NCI-H2196 treated with DMSO at 0.1 percent for 48 hours (cell line): ENCODE measurements at regions not wholly inside any gene's neighbourhood (a gene's known extent, or its start where the extent isn't known, plus 50 kb on each side); places are given as distances from the start of the nearest gene placed in this dataset.

Source experiments
- DNase-seq: peaks from one replicate; lab custom pipeline; 2025; ENCODE audit not compliant: unreplicated experiment; lab: John Stamatoyannopoulos, UW

GRCh38 chr10:35768731-35769130 lies 126.6 kb upstream of the FZD8 start:
- no peak for DNase-seq

GRCh38 chr10:35768011-35768410 lies 125.9 kb upstream of the FZD8 start:
- DNase-seq: no peak

- DNase-seq: no peak
Observed at GRCh38 chr10:35765996-35766395, 123.9 kb upstream of the FZD8 start.

- no peak for DNase-seq
Observed at GRCh38 chr10:35765066-35765527, 123.0 kb upstream of the FZD8 start.

- no peak for DNase-seq
Observed at GRCh38 chr10:35762311-35763030, 120.4 kb upstream of the FZD8 start.

- DNase-seq: no peak
Observed at GRCh38 chr10:35758076-35758475, 116.0 kb upstream of the FZD8 start.

GRCh38 chr10:35754519-35754918 lies 112.4 kb upstream of the FZD8 start:
- no peak for DNase-seq

- no peak for DNase-seq
Observed at GRCh38 chr10:35752469-35753461, 110.7 kb upstream of the FZD8 start.

- no peak for DNase-seq
Observed at GRCh38 chr10:35751347-35751746, 109.3 kb upstream of the FZD8 start.

GRCh38 chr10:35749230-35749629 lies 107.1 kb upstream of the FZD8 start:
- DNase-seq: no peak

- no peak for DNase-seq
Observed at GRCh38 chr10:35745617-35746403, 103.7 kb upstream of the FZD8 start.

GRCh38 chr10:35743851-35744250 lies 101.8 kb upstream of the FZD8 start:
- no peak for DNase-seq

- DNase-seq: no peak
Observed at GRCh38 chr10:35743351-35743750, 101.3 kb upstream of the FZD8 start.

GRCh38 chr10:35739998-35740397 lies 97.9 kb upstream of the FZD8 start:
- no peak for DNase-seq

GRCh38 chr10:35735412-35735811 lies 93.3 kb upstream of the FZD8 start:
- DNase-seq: no peak

- no peak for DNase-seq
Observed at GRCh38 chr10:35731828-35732227, 89.7 kb upstream of the FZD8 start.

GRCh38 chr10:35728341-35728740 lies 86.2 kb upstream of the FZD8 start:
- DNase-seq: no peak

- no peak for DNase-seq
Observed at GRCh38 chr10:35726846-35727245, 84.8 kb upstream of the FZD8 start.

GRCh38 chr10:35723992-35724391 lies 81.9 kb upstream of the FZD8 start:
- DNase-seq: no peak

- no peak for DNase-seq
Observed at GRCh38 chr10:35723059-35723458, 81.0 kb upstream of the FZD8 start.

- no peak for DNase-seq
Observed at GRCh38 chr10:35722636-35723035, 80.5 kb upstream of the FZD8 start.
